ENCODE measurements at regions not wholly inside any gene's neighbourhood (a gene's known extent, or its start where the extent isn't known, plus 50 kb on each side); places are given as distances from the start of the nearest gene placed in this dataset.
"Not testable (repeated sequence)": the region's sequence is repeated elsewhere in the genome, so short reads cannot be mapped to it uniquely, and the experiment has no call there.

GRCh38 chr2:77578354-77578753, 56.2 kb upstream of the LRRTM4 start:
- CTCF ChIA-PET = no interaction called here
- POLR2A ChIA-PET = no interaction called here

GRCh38 chr2:77579076-77579769, 57.0 kb upstream of the LRRTM4 start:
- CTCF ChIA-PET = no interaction called here
- POLR2A ChIA-PET = no interaction called here

GRCh38 chr2:77588438-77588837, 66.3 kb upstream of the LRRTM4 start:
- ChIA-PET CTCF (no interaction called here), POLR2A (no interaction called here)

GRCh38 chr2:77590298-77590917, 68.2 kb upstream of the LRRTM4 start:
- POLR2A ChIA-PET = no interaction called here
- CTCF ChIA-PET = no interaction called here

- CTCF ChIA-PET, POLR2A ChIA-PET: not testable (repeated sequence)
Observed at GRCh38 chr2:77592955-77593354, 70.8 kb upstream of the LRRTM4 start.

- CTCF ChIA-PET = no interaction called here
- POLR2A ChIA-PET = no interaction called here
Observed at GRCh38 chr2:77602771-77603170, 80.6 kb upstream of the LRRTM4 start.

GRCh38 chr2:77604953-77605929, 83.1 kb upstream of the LRRTM4 start:
- ChIA-PET POLR2A (no interaction called here), CTCF (interaction anchor here (0.6 kb wide), 1 partner anchor 772 kb away, joined by 3 read pairs; no protein-coding TSS in a partner anchor)

GRCh38 chr2:77608510-77608909, 86.3 kb upstream of the LRRTM4 start:
- CTCF ChIA-PET = no interaction called here
- POLR2A ChIA-PET = no interaction called here

- CTCF ChIA-PET = no interaction called here
Observed at GRCh38 chr2:77629539-77629938, 107.4 kb upstream of the LRRTM4 start.

GRCh38 chr2:77631007-77631406, 108.8 kb upstream of the LRRTM4 start:
- CTCF ChIA-PET = no interaction called here

More at GRCh38 chr2:77629539-77629938, 107.4 kb upstream of the LRRTM4 start:
- POLR2A ChIA-PET = no interaction called here

GRCh38 chr2:77633601-77634000, 111.4 kb upstream of the LRRTM4 start:
- CTCF ChIA-PET = no interaction called here

More at GRCh38 chr2:77631007-77631406, 108.8 kb upstream of the LRRTM4 start:
- POLR2A ChIA-PET = no interaction called here

GRCh38 chr2:77640924-77641323, 118.7 kb upstream of the LRRTM4 start:
- ChIA-PET CTCF (no interaction called here), POLR2A (interaction anchor here (0.6 kb wide), 1 partner anchor 127 kb away, joined by 3 read pairs; no protein-coding TSS in a partner anchor)

More at GRCh38 chr2:77633601-77634000, 111.4 kb upstream of the LRRTM4 start:
- POLR2A ChIA-PET = no interaction called here

- ChIA-PET CTCF (no interaction called here), POLR2A (no interaction called here)
Observed at GRCh38 chr2:77642339-77642738, 120.2 kb upstream of the LRRTM4 start.

- ChIA-PET POLR2A (no interaction called here), CTCF (no interaction called here)
Observed at GRCh38 chr2:77649856-77650255, 127.7 kb upstream of the LRRTM4 start.

GRCh38 chr2:77652499-77652898, 130.3 kb upstream of the LRRTM4 start:
- CTCF ChIA-PET = no interaction called here
- POLR2A ChIA-PET = no interaction called here

- ChIA-PET POLR2A (no interaction called here), CTCF (no interaction called here)
Observed at GRCh38 chr2:77664491-77664890, 142.3 kb upstream of the LRRTM4 start.

- POLR2A ChIA-PET = no interaction called here
- CTCF ChIA-PET = no interaction called here
Observed at GRCh38 chr2:77666251-77666980, 144.2 kb upstream of the LRRTM4 start.

- POLR2A ChIA-PET, CTCF ChIA-PET: not testable (repeated sequence)
Observed at GRCh38 chr2:77684543-77685319, 162.6 kb upstream of the LRRTM4 start.

- CTCF ChIA-PET = no interaction called here
- POLR2A ChIA-PET = no interaction called here
Observed at GRCh38 chr2:77712601-77713000, 190.4 kb upstream of the LRRTM4 start.
